ENCODE measurements at regions not wholly inside any gene's neighbourhood (a gene's known extent, or its start where the extent isn't known, plus 50 kb on each side); places are given as distances from the start of the nearest gene placed in this dataset.
"Not testable (repeated sequence)": the region's sequence is repeated elsewhere in the genome, so short reads cannot be mapped to it uniquely, and the experiment has no call there.

GRCh38 chr12:93007544-93007943 is 78.4 kb upstream of the EEA1 start:
- Histone ChIP-seq H3K36me3 (ENCODE audit: insufficient read depth, low read length) (no peaks in the 10 kb centered on the region), H4K20me1 (ENCODE audit: insufficient read depth) (no peaks in the 10 kb centered on the region), H3F3A (ENCODE audit: insufficient read depth, low read length, poor library complexity, severe bottlenecking) (no peaks in the 10 kb centered on the region), H3K9me2 (ENCODE audit: insufficient read depth, low read length) (no peaks in the 10 kb centered on the region), H3K27me3 (ENCODE audit: insufficient read depth, low read depth, low read length) (no peaks in the 10 kb centered on the region), H3K9me3 (ENCODE audit: low read length) (no peaks in the 10 kb centered on the region), H3K4me2 (ENCODE audit: low read length) (no peak overlapping the region), H3K79me2 (replicated peaks; ENCODE audit: insufficient read depth, low read length) (no peaks in the 10 kb centered on the region), H3K27ac (ENCODE audit: low read length) (no peak overlapping the region), H3K4me3 (ENCODE audit: low read length) (no peak overlapping the region), H3K9ac (ENCODE audit: low read length) (no peak overlapping the region), H2AFZ (ENCODE audit: low read depth, low read length) (no peak overlapping the region)
- TF ChIP-seq TAF1 (IDR thresholded peaks at IDR 0.05; ENCODE audit: low read depth) (no peak), EP300 (conservative IDR thresholded peaks at IDR 0.05; ENCODE audit: poor library complexity, severe bottlenecking) (no peak), SMC3 (conservative IDR thresholded peaks at IDR 0.05; ENCODE audit: poor library complexity) (no peak), POLR2AphosphoS5 (IDR thresholded peaks at IDR 0.05) (no peak), RAD21 (conservative IDR thresholded peaks at IDR 0.05) (no peak), EZH2 (IDR thresholded peaks at IDR 0.05; ENCODE audit: borderline replicate concordance, insufficient read depth, low read length, poor library complexity, severe bottlenecking) (no peak), MXI1 (conservative IDR thresholded peaks at IDR 0.05; ENCODE audit: poor library complexity, severe bottlenecking) (no peak)
- TF ChIP-seq, protein P1, sequence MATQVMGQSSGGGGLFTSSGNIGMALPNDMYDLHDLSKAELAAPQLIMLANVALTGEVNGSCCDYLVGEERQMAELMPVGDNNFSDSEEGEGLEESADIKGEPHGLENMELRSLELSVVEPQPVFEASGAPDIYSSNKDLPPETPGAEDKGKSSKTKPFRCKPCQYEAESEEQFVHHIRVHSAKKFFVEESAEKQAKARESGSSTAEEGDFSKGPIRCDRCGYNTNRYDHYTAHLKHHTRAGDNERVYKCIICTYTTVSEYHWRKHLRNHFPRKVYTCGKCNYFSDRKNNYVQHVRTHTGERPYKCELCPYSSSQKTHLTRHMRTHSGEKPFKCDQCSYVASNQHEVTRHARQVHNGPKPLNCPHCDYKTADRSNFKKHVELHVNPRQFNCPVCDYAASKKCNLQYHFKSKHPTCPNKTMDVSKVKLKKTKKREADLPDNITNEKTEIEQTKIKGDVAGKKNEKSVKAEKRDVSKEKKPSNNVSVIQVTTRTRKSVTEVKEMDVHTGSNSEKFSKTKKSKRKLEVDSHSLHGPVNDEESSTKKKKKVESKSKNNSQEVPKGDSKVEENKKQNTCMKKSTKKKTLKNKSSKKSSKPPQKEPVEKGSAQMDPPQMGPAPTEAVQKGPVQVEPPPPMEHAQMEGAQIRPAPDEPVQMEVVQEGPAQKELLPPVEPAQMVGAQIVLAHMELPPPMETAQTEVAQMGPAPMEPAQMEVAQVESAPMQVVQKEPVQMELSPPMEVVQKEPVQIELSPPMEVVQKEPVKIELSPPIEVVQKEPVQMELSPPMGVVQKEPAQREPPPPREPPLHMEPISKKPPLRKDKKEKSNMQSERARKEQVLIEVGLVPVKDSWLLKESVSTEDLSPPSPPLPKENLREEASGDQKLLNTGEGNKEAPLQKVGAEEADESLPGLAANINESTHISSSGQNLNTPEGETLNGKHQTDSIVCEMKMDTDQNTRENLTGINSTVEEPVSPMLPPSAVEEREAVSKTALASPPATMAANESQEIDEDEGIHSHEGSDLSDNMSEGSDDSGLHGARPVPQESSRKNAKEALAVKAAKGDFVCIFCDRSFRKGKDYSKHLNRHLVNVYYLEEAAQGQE (IDR thresholded peaks at IDR 0.05; ENCODE audit: borderline replicate concordance) = no peak
- TF ChIP-seq, protein P2, sequence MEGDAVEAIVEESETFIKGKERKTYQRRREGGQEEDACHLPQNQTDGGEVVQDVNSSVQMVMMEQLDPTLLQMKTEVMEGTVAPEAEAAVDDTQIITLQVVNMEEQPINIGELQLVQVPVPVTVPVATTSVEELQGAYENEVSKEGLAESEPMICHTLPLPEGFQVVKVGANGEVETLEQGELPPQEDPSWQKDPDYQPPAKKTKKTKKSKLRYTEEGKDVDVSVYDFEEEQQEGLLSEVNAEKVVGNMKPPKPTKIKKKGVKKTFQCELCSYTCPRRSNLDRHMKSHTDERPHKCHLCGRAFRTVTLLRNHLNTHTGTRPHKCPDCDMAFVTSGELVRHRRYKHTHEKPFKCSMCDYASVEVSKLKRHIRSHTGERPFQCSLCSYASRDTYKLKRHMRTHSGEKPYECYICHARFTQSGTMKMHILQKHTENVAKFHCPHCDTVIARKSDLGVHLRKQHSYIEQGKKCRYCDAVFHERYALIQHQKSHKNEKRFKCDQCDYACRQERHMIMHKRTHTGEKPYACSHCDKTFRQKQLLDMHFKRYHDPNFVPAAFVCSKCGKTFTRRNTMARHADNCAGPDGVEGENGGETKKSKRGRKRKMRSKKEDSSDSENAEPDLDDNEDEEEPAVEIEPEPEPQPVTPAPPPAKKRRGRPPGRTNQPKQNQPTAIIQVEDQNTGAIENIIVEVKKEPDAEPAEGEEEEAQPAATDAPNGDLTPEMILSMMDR (IDR thresholded peaks at IDR 0.05; ENCODE audit: poor library complexity, severe bottlenecking) = no peak

- Histone ChIP-seq H3F3A (ENCODE audit: insufficient read depth, low read length, poor library complexity, severe bottlenecking) (no peaks in the 10 kb centered on the region), H3K9me3 (ENCODE audit: low read length) (no peaks in the 10 kb centered on the region), H3K4me3 (ENCODE audit: low read length) (no peak overlapping the region), H3K27me3 (ENCODE audit: insufficient read depth, low read depth, low read length) (no peaks in the 10 kb centered on the region), H3K36me3 (ENCODE audit: insufficient read depth, low read length) (no peaks in the 10 kb centered on the region), H3K4me2 (ENCODE audit: low read length) (no peak overlapping the region), H3K9ac (ENCODE audit: low read length) (no peak overlapping the region), H2AFZ (ENCODE audit: low read depth, low read length) (no peak overlapping the region), H4K20me1 (ENCODE audit: insufficient read depth) (no peaks in the 10 kb centered on the region), H3K27ac (ENCODE audit: low read length) (no peak overlapping the region), H3K79me2 (replicated peaks; ENCODE audit: insufficient read depth, low read length) (no peaks in the 10 kb centered on the region), H3K9me2 (ENCODE audit: insufficient read depth, low read length) (no peaks in the 10 kb centered on the region)
- TF ChIP-seq MXI1 (conservative IDR thresholded peaks at IDR 0.05; ENCODE audit: poor library complexity, severe bottlenecking) = no peak
- TF ChIP-seq RAD21 (conservative IDR thresholded peaks at IDR 0.05) = no peak
- TF ChIP-seq SMC3 (conservative IDR thresholded peaks at IDR 0.05; ENCODE audit: poor library complexity) = no peak
- TF ChIP-seq, protein P2 (IDR thresholded peaks at IDR 0.05; ENCODE audit: poor library complexity, severe bottlenecking) = no peak
- TF ChIP-seq EP300 (conservative IDR thresholded peaks at IDR 0.05; ENCODE audit: poor library complexity, severe bottlenecking) = no peak
- no peak for TF ChIP-seq POLR2AphosphoS5 (IDR thresholded peaks at IDR 0.05)
- TF ChIP-seq, protein P1 (IDR thresholded peaks at IDR 0.05; ENCODE audit: borderline replicate concordance) = no peak
- TF ChIP-seq EZH2 (IDR thresholded peaks at IDR 0.05; ENCODE audit: borderline replicate concordance, insufficient read depth, low read length, poor library complexity, severe bottlenecking) = no peak
- no peak for TF ChIP-seq TAF1 (IDR thresholded peaks at IDR 0.05; ENCODE audit: low read depth)
Observed at GRCh38 chr12:93008044-93008778, 79.1 kb upstream of the EEA1 start.

DNA sequence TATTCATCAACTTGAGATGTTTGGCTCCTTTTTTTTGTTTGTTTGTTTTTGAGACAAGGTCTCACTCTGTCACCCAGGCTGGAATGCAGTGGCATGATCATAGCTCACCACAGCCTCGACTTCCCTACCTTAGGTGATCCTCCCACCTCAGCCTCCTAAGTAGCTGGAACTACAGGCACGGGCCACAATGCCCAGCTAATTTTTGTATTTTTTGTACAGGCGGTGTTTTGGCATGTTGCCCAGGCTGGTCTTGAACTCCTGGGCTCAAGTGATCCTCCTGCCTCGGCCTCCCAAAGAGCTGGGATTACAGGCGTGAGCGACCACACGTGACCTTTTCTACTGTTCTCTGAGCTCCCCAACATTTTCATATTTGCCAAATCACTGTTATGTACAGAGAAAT is 79.8 kb upstream of the EEA1 start:
- not testable (repeated sequence) for H3K36me3 ChIP-seq (ENCODE audit: insufficient read depth, low read length); H3K79me2 ChIP-seq (replicated peaks; ENCODE audit: insufficient read depth, low read length); H3K27me3 ChIP-seq (ENCODE audit: insufficient read depth, low read depth, low read length); H3F3A ChIP-seq (ENCODE audit: insufficient read depth, low read length, poor library complexity, severe bottlenecking); H3K9ac ChIP-seq (ENCODE audit: low read length); H3K4me2 ChIP-seq (ENCODE audit: low read length); H2AFZ ChIP-seq (ENCODE audit: low read depth, low read length); H3K4me3 ChIP-seq (ENCODE audit: low read length); H4K20me1 ChIP-seq (ENCODE audit: insufficient read depth); H3K9me2 ChIP-seq (ENCODE audit: insufficient read depth, low read length); H3K9me3 ChIP-seq (ENCODE audit: low read length)
- H3K27ac ChIP-seq (ENCODE audit: low read length) = peak overlapping the region; percentile 50

Measured in neural cell (in vitro differentiated cells).